NCI-H82 treated with DMSO at 0.1 percent for 48 hours (cell line): ENCODE measurements at regions not wholly inside any gene's neighbourhood (a gene's known extent, or its start where the extent isn't known, plus 50 kb on each side); places are given as distances from the start of the nearest gene placed in this dataset.

Experiments used
- DNase-seq: peaks from one replicate; lab custom pipeline; 2025; ENCODE audit not compliant: unreplicated experiment; lab: John Stamatoyannopoulos, UW

DNA sequence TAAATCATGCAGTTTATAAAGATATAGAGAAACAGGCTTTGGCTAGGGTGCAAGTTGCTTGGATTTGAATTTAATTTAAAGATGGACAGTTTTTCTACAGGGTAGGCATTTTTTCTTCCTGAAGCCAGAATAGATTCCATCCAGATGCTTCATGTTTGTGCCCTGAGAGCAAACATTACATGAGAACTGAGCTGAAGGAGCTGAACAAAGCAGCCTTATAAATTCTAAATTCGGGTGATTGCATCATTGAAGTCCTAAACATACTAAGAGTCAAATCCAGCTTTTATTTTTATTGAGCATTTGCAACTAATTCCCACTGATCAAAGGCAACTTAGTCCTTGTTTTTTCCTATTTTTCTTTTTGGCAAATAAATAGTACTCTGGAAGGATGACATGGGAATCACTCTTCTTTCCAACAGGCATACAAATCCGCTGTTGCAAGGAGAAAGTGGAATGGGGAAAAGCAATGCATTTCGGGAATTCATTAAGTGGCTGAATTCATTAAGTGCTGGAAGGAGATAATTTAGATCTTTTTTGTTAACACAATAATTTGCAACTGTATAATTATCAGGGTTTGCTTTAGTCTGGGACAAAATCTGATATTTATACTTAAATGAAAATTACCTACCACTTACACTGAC is 828.0 kb downstream of the SLC4A3 start:
- DNase-seq: no peak

- no peak for DNase-seq
Measured at GRCh38 chr2:220458051-220458450, 830.6 kb downstream of the SLC4A3 start.

DNA sequence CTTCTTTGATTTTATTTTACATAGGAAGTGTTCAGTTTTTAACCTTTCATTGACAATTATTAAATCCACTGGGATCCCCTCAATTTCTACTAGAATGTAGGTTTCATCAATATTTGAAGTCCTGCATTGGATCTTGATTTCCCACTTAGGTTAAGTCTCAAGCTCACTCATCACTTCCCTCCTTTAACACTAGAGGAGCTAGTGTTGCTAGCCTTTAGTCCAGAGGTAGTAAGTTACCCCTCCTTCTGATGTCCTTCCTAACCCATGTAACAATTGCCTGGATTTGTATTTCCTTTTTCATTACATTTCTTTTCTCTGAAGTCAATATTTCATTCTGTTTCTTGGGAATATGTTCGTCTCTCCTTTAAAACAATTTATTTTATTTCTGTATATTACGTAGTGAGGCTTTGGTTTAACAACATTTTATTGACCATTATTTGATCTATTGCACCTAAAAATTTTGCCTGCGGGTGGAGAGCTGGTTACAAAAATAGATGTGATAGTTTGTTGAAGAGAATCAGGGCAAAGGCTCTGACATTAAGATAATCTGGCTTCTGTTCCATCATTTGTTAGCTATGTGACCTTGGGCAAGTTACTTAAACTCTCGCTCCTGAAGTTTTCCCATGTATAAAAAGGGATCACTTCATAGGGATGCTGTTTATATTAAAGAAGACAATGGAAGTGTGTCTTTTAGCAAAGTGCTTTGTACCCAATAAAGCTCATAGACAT is 833.0 kb downstream of the SLC4A3 start:
- peak; percentile 22 for DNase-seq

DNA sequence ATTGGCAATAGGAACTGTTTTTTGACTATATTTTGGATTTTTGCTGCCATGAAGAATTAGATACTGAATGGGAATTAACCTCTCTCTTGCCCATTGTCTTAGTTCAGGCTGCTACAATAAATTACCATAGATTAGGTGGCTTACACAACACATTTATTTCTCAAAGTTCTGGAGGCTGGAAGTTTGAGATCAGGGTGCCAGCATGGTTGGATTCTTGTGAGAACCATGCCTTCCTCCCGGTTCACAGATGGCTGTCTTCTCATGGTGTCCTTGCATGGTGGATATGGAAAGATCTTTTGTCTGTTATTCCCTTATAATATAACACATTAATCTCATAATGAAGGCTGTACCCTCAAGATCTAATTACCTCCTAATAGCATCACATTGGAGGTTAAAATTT is 836.4 kb downstream of the SLC4A3 start:
- no peak for DNase-seq

GRCh38 chr2:220465700-220466099 is 838.3 kb downstream of the SLC4A3 start:
- no peak for DNase-seq

DNA sequence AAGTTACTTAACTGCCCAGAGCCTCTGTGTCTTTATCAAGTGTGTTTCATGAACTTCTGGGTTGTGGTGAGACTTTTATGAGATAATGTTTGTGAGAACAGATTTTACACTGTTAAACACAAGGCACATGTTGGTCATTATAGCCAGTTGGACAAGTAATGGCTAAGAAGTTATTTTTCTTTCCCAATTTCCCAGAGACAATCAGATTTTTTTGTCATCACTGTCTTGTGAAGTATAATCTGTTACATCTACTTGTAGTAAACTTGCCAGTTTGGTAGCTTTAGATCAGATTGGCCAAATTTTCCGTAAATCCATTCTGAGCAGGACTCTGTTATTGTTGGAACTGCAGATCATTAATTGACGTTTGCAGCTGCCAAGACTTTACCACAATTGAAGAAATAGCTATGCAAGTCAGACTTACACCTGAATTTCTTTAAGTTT is 838.8 kb downstream of the SLC4A3 start:
- DNase-seq: no peak

DNA sequence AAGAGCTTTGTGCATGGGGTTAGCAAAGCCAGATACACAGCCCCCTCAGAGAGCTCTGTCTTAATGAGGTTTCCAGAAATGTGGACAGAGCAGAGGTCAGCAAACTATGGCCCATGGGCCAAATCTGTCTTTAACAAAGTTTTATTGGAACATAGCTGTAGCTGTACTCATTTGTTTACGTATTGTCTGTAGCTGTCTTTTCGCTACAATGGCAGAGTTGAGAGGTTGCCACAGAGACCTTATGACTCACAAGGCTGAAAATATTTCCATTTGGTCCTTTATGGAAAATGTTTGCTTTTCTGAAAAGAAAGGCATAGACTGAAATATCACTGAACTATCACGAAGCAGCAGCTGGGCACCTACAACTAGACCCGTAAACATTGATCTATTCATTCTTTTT is 841.8 kb downstream of the SLC4A3 start:
- no peak for DNase-seq

GRCh38 chr2:220473611-220474010 is 846.2 kb downstream of the SLC4A3 start:
- DNase-seq: no peak

DNA sequence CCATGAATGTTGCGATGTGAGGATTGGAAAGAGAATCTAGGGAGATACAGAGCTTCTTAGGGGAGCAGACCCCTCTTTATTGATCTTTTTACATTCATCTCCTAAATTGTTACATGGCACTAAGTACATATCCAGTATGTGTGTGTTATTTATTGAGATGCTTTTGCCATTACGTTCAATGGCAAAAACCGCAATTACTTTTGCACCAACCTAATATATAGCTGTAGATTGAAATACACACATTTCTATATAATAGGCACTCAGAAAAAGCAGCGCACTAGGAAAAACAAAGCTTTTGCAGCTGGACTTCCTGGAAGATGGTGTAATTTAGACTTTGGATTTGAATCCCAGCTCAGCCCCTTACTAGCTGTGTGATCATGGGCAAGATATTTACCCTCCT is 849.4 kb downstream of the SLC4A3 start:
- DNase-seq: no peak

DNA sequence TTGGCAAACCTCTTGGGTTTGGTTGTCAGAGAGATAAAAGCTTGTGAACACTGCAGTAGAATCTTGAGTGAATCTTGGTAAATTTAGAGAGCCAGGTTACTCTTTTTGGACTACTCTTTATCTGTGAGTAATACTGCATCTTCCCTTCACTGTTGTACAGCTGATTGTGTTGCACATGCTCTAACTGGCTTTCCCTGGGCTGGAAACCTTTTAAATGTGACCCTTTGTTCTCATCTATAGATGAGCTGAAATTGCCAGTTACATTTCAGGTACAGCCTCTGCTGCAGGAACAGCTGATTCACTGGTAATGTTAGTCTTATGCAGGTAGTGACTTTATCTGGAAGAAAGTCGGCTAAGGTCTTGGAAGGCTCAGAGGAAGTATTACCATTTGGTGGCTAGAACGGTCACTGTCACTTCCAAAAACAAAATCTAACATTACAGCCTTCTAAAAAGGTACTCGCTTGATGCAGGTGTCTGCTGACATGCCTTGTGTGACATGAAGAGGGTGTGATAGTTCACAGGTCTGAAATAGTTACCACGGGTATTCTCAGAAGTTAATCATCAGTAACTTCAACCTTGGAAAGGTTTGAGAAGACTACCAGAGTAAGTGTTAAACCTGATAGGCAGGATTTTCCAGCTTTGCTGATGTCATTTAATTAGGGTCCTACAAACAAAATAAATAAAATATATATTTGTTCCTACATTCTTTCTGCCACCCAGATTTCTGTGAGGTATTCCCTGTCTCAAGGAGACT is 851.1 kb downstream of the SLC4A3 start:
- no peak for DNase-seq

DNA sequence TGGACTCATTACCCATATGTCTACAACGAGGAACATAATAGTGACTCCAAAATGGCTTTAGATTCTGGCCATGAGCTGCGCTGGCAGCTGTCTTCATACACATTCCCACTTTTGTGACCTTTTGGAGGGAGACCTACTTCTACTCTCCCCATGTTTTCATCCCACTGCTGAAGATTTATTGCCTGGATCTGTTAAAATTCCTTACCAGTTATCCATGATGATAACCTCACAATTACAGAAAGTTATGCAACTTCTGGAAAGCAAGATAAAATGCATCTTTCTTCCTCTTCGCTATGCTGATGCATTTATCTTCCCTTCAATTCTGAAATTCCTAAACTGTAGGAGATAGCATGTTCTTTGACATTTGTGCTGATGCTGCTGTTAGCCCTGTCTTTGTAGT is 855.3 kb downstream of the SLC4A3 start:
- no peak for DNase-seq

GRCh38 chr2:220489121-220489520 is 861.7 kb downstream of the SLC4A3 start:
- DNase-seq: no peak

DNA sequence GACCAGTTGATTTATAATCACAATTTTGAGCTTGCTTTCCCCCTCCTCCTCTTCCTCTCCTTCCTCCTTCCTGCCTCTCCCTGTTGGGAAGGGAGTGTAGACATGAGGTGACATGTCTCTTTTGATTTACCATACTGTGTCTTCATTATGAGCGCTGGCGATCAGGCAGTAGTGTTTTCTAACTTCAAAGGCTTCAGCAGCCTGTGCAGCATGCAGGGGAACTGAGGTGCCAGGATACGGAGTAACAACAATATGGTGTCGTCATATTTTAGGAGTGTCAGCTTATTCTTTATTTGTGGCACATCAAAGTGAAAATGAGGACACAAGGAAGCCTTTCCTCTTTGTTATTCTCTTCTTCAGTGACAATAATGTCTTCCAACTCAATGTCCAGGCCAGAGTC is 864.2 kb downstream of the SLC4A3 start:
- DNase-seq: no peak

DNA sequence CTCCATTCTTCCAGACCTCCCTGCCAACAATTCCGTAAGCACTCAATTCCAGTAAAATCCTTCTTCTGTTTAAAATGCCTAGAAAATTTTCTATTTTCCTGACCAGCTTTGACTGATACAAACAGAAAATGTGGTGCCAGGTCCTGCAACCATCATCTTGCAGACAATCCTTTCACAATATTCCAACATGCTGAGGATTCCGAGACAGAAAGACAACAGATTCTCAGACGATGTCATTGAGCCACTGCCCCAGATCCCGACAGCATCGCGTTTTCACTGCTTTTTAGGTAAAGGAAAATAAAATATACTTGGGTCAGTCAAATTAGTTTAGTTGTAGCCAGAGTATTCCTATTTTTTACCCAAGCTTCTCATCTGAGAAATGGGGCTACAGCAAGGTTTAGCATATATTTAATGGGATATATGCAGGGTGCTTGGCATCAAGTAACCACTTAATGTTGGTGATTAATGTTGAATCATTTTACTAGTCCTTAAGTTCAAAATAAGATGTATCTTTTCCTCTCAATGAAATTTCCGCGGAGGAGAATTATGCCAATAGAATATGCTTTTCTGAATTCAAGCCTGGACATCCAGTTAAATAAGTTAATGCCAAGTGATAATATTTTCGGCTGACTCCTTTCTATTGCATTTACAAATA is 866.6 kb downstream of the SLC4A3 start:
- no peak for DNase-seq

GRCh38 chr2:220496513-220496912 is 869.1 kb downstream of the SLC4A3 start:
- DNase-seq: no peak

- no peak for DNase-seq
Measured at GRCh38 chr2:220499225-220499624, 871.8 kb downstream of the SLC4A3 start.

GRCh38 chr2:220502539-220502938 is 875.1 kb downstream of the SLC4A3 start:
- DNase-seq: no peak

DNA sequence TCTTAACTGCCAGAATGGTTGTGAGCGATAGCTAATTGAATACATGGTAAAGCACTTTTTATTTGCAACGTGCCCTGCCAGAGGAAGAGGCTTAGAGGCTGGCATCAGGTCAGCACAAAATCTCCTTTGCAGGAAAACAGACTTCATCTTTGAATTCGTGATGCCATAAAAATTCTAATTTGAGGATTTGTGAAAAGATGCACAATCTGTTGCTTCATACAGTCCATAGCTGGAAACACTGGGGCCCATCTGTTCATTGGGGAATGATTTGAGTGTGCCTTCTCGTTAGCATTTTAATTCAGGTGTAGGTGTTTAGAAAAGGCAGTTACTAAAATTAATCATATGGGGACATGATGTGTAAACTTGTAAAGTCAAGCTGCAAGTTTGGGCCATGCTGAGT is 876.0 kb downstream of the SLC4A3 start:
- no peak for DNase-seq

- DNase-seq: no peak
Measured at GRCh38 chr2:220504938-220505503, 877.6 kb downstream of the SLC4A3 start.

GRCh38 chr2:220506466-220506865 is 879.0 kb downstream of the SLC4A3 start:
- no peak for DNase-seq

- peak; percentile 86 for DNase-seq
Measured at GRCh38 chr2:220509096-220509757, 881.8 kb downstream of the SLC4A3 start.
